Astrocyte of the cerebellum (primary cell): ENCODE measurements at regions not wholly inside any gene's neighbourhood (a gene's known extent, or its start where the extent isn't known, plus 50 kb on each side); places are given as distances from the start of the nearest gene placed in this dataset.

ENCODE experiments used
- DNase-seq: peaks from one replicate; pipeline ENCODE4 v3.0.0-alpha.2; 2011; ENCODE audit warnings: low read depth
- H3K4me3 ChIP-seq: 2 replicates; pipeline ENCODE4 v1.5.1; 2011; ENCODE audit warnings: mild to moderate bottlenecking, low read depth, low read length, moderate library complexity
- in situ Hi-C: cut with HindIII; loops from 2 replicates; pipeline ENCODE4 v1.10.0; 2017; ENCODE audit warnings: low sequenced_read_pairs
- TF ChIP-seq, protein P1 (sequence below): IDR thresholded peaks from 2 replicates; pipeline ENCODE4 v1.5.1; 2012; ENCODE audit warnings: low read length, low read depth, moderate library complexity, mild to moderate bottlenecking; ENCODE audit errors: missing control alignments

DNA sequence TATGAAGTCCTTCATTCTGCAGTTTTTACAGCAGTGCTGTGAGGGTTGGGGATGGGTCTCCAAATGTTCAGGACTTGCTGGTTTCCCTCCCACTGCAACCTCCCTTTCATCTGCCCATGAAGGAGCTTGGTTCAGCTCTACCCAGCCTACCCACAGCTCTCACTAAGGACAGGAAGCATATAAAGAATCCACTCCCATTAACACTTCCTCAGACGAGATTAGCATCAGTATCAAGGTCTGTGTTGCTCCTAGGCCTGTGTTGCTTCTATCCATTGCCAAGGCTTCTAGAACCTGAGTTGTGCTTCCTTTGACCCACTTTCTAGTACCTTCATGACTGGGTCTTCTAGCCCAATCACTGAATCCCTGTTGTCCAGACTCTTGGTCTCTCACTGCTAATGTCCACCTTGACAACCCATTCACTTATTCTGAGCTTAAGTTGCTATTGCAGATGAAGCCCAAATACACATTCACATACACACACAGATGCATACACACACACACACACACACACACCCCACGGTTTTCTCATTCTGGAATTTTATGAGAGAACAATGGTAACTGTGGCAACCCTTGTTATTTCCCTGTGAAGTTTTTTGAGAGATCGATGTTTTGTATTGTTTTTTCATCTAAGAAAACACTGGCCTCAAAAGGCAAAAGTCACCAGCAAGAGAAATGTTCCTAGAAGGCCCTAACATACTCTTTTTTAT, 248.1 kb downstream of the MTERF1 start:
- TF ChIP-seq, protein P1, sequence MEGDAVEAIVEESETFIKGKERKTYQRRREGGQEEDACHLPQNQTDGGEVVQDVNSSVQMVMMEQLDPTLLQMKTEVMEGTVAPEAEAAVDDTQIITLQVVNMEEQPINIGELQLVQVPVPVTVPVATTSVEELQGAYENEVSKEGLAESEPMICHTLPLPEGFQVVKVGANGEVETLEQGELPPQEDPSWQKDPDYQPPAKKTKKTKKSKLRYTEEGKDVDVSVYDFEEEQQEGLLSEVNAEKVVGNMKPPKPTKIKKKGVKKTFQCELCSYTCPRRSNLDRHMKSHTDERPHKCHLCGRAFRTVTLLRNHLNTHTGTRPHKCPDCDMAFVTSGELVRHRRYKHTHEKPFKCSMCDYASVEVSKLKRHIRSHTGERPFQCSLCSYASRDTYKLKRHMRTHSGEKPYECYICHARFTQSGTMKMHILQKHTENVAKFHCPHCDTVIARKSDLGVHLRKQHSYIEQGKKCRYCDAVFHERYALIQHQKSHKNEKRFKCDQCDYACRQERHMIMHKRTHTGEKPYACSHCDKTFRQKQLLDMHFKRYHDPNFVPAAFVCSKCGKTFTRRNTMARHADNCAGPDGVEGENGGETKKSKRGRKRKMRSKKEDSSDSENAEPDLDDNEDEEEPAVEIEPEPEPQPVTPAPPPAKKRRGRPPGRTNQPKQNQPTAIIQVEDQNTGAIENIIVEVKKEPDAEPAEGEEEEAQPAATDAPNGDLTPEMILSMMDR = no peak
- in situ Hi-C loops = no loop called here
- DNase-seq = no peak

DNA sequence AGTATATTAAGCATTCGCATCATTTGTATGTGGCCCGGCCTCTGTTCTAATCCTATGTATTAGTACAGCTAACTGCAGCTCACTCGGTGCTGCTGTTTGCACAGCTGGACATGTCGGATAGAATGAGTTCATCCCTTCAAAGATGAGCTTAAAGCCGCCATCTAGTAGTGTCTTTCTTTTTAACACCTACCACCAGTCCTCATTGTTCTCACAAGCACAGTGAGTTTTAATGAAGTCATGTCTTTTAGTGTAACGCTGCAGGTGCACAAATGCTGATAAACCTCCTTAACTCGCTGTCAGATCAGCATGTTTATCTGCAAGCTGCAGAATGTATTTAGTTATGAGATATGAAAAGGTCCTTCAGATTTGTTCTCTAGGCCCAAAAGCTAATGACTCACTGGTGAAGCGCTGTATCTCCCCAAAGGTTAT, 247.5 kb downstream of the MTERF1 start:
- no peak overlapping the region for H3K4me3 ChIP-seq
- no peak for DNase-seq
- TF ChIP-seq, protein P1 = no peak
- in situ Hi-C loops = no loop called here

More for the DNA sequence above, 248.1 kb downstream of the MTERF1 start:
- H3K4me3 ChIP-seq = no peak overlapping the region

DNA sequence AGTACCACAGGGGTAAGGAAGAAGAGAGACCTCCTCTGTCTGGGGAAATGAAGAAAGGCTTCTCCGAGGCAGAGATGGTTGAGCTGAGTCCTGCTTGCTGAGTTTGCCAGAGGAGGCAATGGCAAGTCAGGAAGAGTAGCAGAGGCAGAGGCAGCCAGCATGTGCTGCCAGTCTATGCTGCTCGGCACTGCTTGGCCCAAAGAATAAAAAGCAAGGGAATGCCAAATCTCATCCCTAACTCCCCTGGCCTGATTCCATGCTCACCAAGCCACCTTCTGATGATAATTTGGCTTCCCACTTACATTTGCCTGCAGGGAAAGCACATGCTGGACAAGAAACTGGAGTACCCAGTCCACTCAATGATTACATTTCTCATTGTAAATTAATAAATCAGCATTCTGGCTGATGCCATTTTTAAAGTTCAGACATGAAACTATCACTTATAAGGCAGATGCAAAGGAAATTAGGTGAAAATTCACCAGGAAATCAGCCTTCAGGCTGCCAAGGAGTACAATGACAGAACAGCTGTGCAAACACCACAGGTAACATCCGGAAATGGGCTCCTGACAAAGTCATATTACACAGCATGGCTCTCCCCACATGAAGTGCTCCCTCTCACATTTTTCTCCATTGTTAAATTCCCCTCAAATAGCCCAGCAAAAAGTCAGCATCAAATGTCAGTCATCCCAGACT, 245.9 kb downstream of the MTERF1 start:
- TF ChIP-seq, protein P1 = no peak
- no peak overlapping the region for H3K4me3 ChIP-seq
- no peak for DNase-seq
- in situ Hi-C loops = no loop called here

DNA sequence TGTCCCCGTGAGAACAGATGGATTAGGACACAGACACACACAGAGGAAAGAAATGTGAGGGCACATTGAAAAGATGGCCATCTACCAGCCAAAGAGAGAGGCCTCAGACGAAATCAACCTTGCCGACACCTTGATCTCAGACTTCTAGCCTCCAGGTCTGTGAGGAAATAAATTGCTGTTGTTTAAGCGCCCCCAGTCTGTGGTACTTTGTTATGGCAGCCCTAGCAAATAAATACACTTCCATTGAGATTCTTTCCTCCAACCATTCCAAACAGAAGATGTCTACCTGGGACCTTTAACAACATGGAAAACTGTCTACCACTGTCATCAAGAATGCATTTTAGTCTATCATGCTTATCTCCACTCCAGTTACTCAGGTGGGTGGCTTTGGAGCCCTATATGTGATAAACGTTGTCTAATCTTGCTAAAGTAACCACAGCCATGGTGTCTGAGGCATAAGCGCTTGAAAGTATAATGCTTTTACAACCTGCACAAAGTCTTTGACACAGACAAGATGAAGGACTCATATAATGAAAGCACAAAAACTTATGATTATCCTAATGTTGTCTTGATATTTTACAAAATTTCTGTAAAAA, 244.3 kb downstream of the MTERF1 start:
- no peak overlapping the region for H3K4me3 ChIP-seq
- DNase-seq = peak; percentile 12
- in situ Hi-C loops = no loop called here

DNA sequence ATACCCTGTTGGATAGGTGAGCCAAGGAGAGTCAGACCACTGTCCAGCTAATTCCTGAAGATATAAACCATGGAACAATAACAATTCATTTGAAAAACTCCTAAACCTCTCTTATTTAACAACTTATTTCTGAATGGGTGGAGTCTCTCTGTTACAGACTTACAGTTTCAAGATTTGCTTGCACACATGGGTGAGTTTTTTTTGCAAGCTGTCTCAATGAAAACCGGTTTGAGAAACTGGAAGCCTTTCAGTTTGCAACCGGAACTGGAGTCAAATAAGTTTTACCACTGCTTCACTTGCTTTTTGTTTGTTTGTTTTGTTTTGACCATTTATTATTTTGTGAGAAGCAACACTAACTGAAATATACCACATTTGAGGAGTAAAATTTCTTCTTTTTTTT, 243.8 kb downstream of the MTERF1 start:
- TF ChIP-seq, protein P1 = no peak
- no peak overlapping the region for H3K4me3 ChIP-seq
- DNase-seq = no peak
- in situ Hi-C loops = no loop called here

More for the DNA sequence above, 244.3 kb downstream of the MTERF1 start:
- TF ChIP-seq, protein P1 = peak; percentile 57

DNA sequence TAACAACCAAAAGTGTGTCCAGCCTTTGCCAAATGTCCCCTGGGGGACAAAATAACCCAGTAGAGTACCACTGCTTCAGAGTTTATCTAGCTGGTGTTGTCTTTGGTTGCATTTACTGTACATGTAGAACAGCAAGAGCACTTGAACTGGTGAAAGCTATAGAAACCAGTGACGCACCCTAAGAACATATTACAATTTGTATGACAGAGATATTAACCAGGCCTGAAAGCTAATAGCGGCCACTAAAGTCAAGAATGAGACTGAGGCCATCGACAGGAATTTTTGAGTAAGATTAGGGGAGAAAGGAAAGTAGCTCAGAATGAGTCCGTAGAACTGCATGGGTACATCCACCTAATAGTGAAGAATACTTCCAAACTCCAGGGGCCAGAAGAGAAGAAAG, 236.2 kb downstream of the MTERF1 start:
- no peak for DNase-seq
- TF ChIP-seq, protein P1 = no peak
- in situ Hi-C loops = no loop called here

More for the DNA sequence above, 236.2 kb downstream of the MTERF1 start:
- H3K4me3 ChIP-seq = no peak overlapping the region
